ENCODE measurements at regions not wholly inside any gene's neighbourhood (a gene's known extent, or its start where the extent isn't known, plus 50 kb on each side); places are given as distances from the start of the nearest gene placed in this dataset.

DNA sequence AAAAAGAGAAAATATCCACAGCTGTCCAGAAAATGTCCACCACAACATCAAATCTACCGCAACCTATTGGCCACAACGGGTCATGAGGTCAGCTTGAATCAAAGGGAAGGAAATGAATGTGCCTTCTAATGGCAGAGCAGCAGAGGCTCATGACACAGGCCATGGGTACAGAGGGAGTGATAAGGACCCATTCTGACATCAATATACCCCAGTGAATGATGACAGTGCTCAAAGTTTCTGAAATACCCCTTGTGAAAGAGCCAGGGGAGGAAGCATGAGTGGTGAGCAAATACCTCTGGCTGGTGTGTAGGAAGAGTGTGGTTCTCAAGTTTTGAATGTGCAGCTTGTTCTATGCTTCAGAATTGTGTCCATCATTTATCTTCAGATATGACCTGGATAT lies 348.2 kb downstream of the IRX1 start:
- no peak for TF ChIP-seq SIN3A (IDR thresholded peaks at IDR 0.05; ENCODE audit: borderline replicate concordance, insufficient read depth, low read length)
- TF ChIP-seq, protein P1, sequence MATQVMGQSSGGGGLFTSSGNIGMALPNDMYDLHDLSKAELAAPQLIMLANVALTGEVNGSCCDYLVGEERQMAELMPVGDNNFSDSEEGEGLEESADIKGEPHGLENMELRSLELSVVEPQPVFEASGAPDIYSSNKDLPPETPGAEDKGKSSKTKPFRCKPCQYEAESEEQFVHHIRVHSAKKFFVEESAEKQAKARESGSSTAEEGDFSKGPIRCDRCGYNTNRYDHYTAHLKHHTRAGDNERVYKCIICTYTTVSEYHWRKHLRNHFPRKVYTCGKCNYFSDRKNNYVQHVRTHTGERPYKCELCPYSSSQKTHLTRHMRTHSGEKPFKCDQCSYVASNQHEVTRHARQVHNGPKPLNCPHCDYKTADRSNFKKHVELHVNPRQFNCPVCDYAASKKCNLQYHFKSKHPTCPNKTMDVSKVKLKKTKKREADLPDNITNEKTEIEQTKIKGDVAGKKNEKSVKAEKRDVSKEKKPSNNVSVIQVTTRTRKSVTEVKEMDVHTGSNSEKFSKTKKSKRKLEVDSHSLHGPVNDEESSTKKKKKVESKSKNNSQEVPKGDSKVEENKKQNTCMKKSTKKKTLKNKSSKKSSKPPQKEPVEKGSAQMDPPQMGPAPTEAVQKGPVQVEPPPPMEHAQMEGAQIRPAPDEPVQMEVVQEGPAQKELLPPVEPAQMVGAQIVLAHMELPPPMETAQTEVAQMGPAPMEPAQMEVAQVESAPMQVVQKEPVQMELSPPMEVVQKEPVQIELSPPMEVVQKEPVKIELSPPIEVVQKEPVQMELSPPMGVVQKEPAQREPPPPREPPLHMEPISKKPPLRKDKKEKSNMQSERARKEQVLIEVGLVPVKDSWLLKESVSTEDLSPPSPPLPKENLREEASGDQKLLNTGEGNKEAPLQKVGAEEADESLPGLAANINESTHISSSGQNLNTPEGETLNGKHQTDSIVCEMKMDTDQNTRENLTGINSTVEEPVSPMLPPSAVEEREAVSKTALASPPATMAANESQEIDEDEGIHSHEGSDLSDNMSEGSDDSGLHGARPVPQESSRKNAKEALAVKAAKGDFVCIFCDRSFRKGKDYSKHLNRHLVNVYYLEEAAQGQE (IDR thresholded peaks at IDR 0.05; ENCODE audit: insufficient read depth in 1 of 2, low read depth in 2 of 2, low read length in 2 of 2) = no peak
- TF ChIP-seq POLR2AphosphoS5 (IDR thresholded peaks at IDR 0.05; ENCODE audit: low read depth, low read length) = no peak
- no peak for TF ChIP-seq TAF1 (IDR thresholded peaks at IDR 0.05; ENCODE audit: borderline replicate concordance, insufficient read depth, low read length)
- TF ChIP-seq FOXP2 (optimal IDR thresholded peaks at IDR 0.05; ENCODE audit: borderline replicate concordance, extremely low read depth, extremely low read length, insufficient read depth) = no peak

DNA sequence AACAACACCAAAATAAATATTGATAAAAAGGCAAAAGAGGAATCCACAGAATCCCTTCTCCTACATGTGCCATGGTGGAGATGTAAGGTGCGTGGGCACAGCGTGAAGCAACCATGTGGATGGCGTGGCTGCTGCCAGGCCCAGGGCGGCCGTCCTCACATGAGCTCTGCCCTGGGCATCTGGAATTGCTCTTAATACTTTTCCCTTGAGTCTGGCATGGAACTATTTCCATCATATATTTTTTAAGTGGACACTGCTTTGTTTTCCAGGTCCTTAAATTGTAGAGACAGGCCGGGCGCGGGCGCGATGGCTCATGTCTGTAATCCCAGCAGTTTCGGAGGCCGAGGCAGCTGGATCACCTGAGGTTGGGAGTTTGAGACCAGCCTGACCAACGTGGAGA lies 349.3 kb downstream of the IRX1 start:
- TF ChIP-seq SIN3A (IDR thresholded peaks at IDR 0.05; ENCODE audit: borderline replicate concordance, insufficient read depth, low read length) (no peak), TAF1 (IDR thresholded peaks at IDR 0.05; ENCODE audit: borderline replicate concordance, insufficient read depth, low read length) (no peak), POLR2AphosphoS5 (IDR thresholded peaks at IDR 0.05; ENCODE audit: low read depth, low read length) (no peak), FOXP2 (optimal IDR thresholded peaks at IDR 0.05; ENCODE audit: borderline replicate concordance, extremely low read depth, extremely low read length, insufficient read depth) (no peak)
- TF ChIP-seq, protein P1 (IDR thresholded peaks at IDR 0.05; ENCODE audit: insufficient read depth in 1 of 2, low read depth in 2 of 2, low read length in 2 of 2) = no peak

DNA sequence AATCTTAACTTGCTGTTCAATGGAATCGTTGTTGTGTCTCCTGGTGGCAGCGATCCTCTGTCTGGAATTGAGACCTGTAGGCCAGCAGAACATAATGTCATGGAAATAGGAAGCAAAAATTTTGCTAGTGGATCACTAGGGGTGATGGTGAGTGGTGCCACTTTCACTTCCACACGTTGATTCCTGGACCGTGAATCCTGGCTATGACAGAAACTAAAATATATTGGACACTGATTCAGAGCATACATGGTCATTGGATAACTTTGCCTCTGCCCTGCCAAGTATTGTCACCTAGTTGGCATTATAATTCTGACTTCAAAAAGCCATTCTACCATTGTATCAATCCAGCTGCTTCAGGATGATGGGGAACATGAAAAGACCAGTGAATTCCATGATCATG lies 353.2 kb downstream of the IRX1 start:
- TF ChIP-seq SIN3A (IDR thresholded peaks at IDR 0.05; ENCODE audit: borderline replicate concordance, insufficient read depth, low read length) = no peak
- TF ChIP-seq FOXP2 (optimal IDR thresholded peaks at IDR 0.05; ENCODE audit: borderline replicate concordance, extremely low read depth, extremely low read length, insufficient read depth) = no peak
- TF ChIP-seq, protein P1 (IDR thresholded peaks at IDR 0.05; ENCODE audit: insufficient read depth in 1 of 2, low read depth in 2 of 2, low read length in 2 of 2) = no peak
- TF ChIP-seq TAF1 (IDR thresholded peaks at IDR 0.05; ENCODE audit: borderline replicate concordance, insufficient read depth, low read length) = no peak
- TF ChIP-seq POLR2AphosphoS5 (IDR thresholded peaks at IDR 0.05; ENCODE audit: low read depth, low read length) = no peak

DNA sequence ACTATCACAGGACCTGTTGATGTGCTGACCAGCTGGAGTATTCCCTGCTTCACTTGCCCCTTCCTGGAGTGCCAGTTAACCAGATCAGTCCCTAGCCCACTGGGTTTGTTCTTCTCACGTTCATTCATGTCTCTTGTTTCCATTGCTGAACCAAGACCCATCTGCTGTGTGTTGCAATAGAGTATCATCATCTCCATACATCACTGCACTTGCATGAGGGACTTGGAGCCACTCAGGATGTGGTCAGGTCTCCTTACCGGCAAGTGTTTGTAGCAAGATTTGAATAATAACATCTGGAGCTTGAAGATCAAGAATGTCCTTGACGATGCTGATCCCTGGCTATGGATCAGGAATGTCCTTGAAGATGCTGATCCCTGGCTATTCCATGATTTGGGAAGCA lies 358.6 kb downstream of the IRX1 start:
- TF ChIP-seq POLR2AphosphoS5 (IDR thresholded peaks at IDR 0.05; ENCODE audit: low read depth, low read length) (no peak), TAF1 (IDR thresholded peaks at IDR 0.05; ENCODE audit: borderline replicate concordance, insufficient read depth, low read length) (no peak), FOXP2 (optimal IDR thresholded peaks at IDR 0.05; ENCODE audit: borderline replicate concordance, extremely low read depth, extremely low read length, insufficient read depth) (no peak)

DNA sequence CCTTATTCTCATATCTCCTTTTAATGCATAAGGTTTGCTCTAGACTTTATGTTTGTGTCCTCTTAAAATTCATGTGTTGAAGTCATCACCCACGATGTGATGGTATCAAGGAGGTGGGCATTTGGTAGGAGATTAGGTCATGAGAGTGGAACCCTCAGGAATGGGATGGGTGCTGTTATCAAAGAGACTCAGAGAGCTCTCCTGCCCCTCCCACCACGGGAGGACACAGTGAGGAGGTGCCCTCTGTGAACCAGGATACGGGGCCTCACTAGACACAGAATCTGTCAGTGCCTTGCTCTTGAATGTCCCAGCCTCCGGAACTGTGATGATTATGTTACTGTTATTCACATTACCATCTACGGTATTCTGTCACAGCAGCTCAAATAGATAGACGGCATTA lies 359.0 kb downstream of the IRX1 start:
- TF ChIP-seq, protein P1 (IDR thresholded peaks at IDR 0.05; ENCODE audit: insufficient read depth in 1 of 2, low read depth in 2 of 2, low read length in 2 of 2) = no peak
- TF ChIP-seq FOXP2 (optimal IDR thresholded peaks at IDR 0.05; ENCODE audit: borderline replicate concordance, extremely low read depth, extremely low read length, insufficient read depth) (no peak), TAF1 (IDR thresholded peaks at IDR 0.05; ENCODE audit: borderline replicate concordance, insufficient read depth, low read length) (no peak), SIN3A (IDR thresholded peaks at IDR 0.05; ENCODE audit: borderline replicate concordance, insufficient read depth, low read length) (no peak), POLR2AphosphoS5 (IDR thresholded peaks at IDR 0.05; ENCODE audit: low read depth, low read length) (no peak)

All from PFSK-1 (cell line).